22Rv1 (cell line): ENCODE measurements at regions not wholly inside any gene's neighbourhood (a gene's known extent, or its start where the extent isn't known, plus 50 kb on each side); places are given as distances from the start of the nearest gene placed in this dataset.

Source experiments
- CTCF ChIP-seq: fragments of 450-650 bp; IDR thresholded peaks from 2 replicates; pipeline ENCODE4 v1.5.1; 2017; ENCODE audit warnings: mild to moderate bottlenecking
- ZFX ChIP-seq: fragments of 450-650 bp; IDR thresholded peaks from 2 replicates; pipeline ENCODE4 v1.6.1; 2017; ENCODE audit warnings: antibody characterized with exemption, borderline replicate concordance

GRCh38 chr10:113979409-113979808 lies 64.3 kb upstream of the ADRB1 start:
- no peak for TF ChIP-seq CTCF
- TF ChIP-seq ZFX: no peak
